ENCODE measurements at regions not wholly inside any gene's neighbourhood (a gene's known extent, or its start where the extent isn't known, plus 50 kb on each side); places are given as distances from the start of the nearest gene placed in this dataset.

GRCh38 chr18:6574631-6575030 lies 154.9 kb upstream of the ARHGAP28 start:
- no peak for FAIRE-seq

GRCh38 chr18:6575908-6576307 lies 153.6 kb upstream of the ARHGAP28 start:
- FAIRE-seq, result no peak

- no peak for FAIRE-seq
These were observed 152.7 kb upstream of the ARHGAP28 start for GRCh38 chr18:6576718-6577375.

GRCh38 chr18:6578686-6579085 lies 150.8 kb upstream of the ARHGAP28 start:
- no peak for FAIRE-seq

- no peak for FAIRE-seq
These were observed 150.0 kb upstream of the ARHGAP28 start for GRCh38 chr18:6579486-6579885.

GRCh38 chr18:6580401-6580800 lies 149.1 kb upstream of the ARHGAP28 start:
- FAIRE-seq, result no peak

- FAIRE-seq, result no peak
These were observed 139.6 kb upstream of the ARHGAP28 start for GRCh38 chr18:6589923-6590322.

GRCh38 chr18:6590326-6590725 lies 139.2 kb upstream of the ARHGAP28 start:
- no peak for FAIRE-seq

GRCh38 chr18:6591491-6591890 lies 138.0 kb upstream of the ARHGAP28 start:
- FAIRE-seq, result no peak

GRCh38 chr18:6592522-6592921 lies 137.0 kb upstream of the ARHGAP28 start:
- FAIRE-seq, result no peak

GRCh38 chr18:6593142-6593885 lies 136.2 kb upstream of the ARHGAP28 start:
- no peak for FAIRE-seq

- FAIRE-seq, result no peak
These were observed 133.8 kb upstream of the ARHGAP28 start for GRCh38 chr18:6595666-6596065.

GRCh38 chr18:6598657-6599056 lies 130.9 kb upstream of the ARHGAP28 start:
- no peak for FAIRE-seq

GRCh38 chr18:6600667-6601167 lies 128.8 kb upstream of the ARHGAP28 start:
- FAIRE-seq, result no peak

GRCh38 chr18:6601241-6601640 lies 128.3 kb upstream of the ARHGAP28 start:
- no peak for FAIRE-seq

- FAIRE-seq, result no peak
These were observed 127.2 kb upstream of the ARHGAP28 start for GRCh38 chr18:6602365-6602764.

GRCh38 chr18:6604573-6604941 lies 125.0 kb upstream of the ARHGAP28 start:
- no peak for FAIRE-seq

- no peak for FAIRE-seq
These were observed 124.2 kb upstream of the ARHGAP28 start for GRCh38 chr18:6605115-6605869.

- peak; percentile 97 for FAIRE-seq
These were observed 123.0 kb upstream of the ARHGAP28 start for GRCh38 chr18:6606411-6607085.

- FAIRE-seq, result no peak
These were observed 122.2 kb upstream of the ARHGAP28 start for GRCh38 chr18:6607343-6607742.

- FAIRE-seq, result no peak
These were observed 119.8 kb upstream of the ARHGAP28 start for GRCh38 chr18:6609666-6610264.

- peak; percentile 97 for FAIRE-seq
These were observed 119.0 kb upstream of the ARHGAP28 start for GRCh38 chr18:6610466-6610865.

GRCh38 chr18:6613581-6613980 lies 115.9 kb upstream of the ARHGAP28 start:
- FAIRE-seq, result no peak
